Coronary artery (tissue), 2 donors: ENCODE measurements at regions not wholly inside any gene's neighbourhood (a gene's known extent, or its start where the extent isn't known, plus 50 kb on each side); places are given as distances from the start of the nearest gene placed in this dataset.

Experiments used
- DNase-seq: peaks from one replicate; pipeline ENCODE4 v3.0.0-alpha.2; 2017; ENCODE audit warnings: low spot score
- H3K27ac ChIP-seq, 2 donors: fragments of 200-600 bp; sonication (generic); one replicate each; pipeline ENCODE4 v1.5.1; 2016 to 2019
- H3K4me3 ChIP-seq: fragments of 200-600 bp; sonication (generic); 2 replicates; pipeline ENCODE4 v1.5.1; 2016; ENCODE audit warnings: mild to moderate bottlenecking, moderate library complexity
- TF ChIP-seq, protein P1 (sequence below): fragments of 200-600 bp; sonication (generic); IDR thresholded peaks from one replicate; pipeline ENCODE4 v1.5.1; 2019; ENCODE audit warnings: antibody characterized with exemption

DNA sequence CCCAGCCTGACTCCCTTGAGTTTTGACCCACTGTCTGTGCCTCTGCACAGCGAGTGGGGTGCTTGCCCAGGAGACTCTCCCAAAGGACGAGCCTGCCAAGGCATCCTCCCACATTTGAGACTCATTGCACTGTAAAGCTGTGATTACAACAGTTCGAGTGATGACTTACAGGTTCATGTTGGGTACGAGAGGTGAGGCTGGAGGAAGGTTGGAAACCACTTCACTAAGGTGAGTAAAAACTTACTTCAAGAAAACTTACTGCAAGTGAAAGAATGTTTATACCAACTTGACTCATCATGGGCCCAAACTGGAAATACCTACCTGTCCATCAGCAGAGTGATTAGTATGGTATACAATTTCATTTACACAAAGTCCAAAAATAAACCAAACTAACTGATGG is 360.1 kb upstream of the CDH11 start:
- DNase-seq = no peak
- H3K27ac ChIP-seq = no peak overlapping the region
- TF ChIP-seq, protein P1, sequence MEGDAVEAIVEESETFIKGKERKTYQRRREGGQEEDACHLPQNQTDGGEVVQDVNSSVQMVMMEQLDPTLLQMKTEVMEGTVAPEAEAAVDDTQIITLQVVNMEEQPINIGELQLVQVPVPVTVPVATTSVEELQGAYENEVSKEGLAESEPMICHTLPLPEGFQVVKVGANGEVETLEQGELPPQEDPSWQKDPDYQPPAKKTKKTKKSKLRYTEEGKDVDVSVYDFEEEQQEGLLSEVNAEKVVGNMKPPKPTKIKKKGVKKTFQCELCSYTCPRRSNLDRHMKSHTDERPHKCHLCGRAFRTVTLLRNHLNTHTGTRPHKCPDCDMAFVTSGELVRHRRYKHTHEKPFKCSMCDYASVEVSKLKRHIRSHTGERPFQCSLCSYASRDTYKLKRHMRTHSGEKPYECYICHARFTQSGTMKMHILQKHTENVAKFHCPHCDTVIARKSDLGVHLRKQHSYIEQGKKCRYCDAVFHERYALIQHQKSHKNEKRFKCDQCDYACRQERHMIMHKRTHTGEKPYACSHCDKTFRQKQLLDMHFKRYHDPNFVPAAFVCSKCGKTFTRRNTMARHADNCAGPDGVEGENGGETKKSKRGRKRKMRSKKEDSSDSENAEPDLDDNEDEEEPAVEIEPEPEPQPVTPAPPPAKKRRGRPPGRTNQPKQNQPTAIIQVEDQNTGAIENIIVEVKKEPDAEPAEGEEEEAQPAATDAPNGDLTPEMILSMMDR = no peak
- no peak overlapping the region for H3K4me3 ChIP-seq

DNA sequence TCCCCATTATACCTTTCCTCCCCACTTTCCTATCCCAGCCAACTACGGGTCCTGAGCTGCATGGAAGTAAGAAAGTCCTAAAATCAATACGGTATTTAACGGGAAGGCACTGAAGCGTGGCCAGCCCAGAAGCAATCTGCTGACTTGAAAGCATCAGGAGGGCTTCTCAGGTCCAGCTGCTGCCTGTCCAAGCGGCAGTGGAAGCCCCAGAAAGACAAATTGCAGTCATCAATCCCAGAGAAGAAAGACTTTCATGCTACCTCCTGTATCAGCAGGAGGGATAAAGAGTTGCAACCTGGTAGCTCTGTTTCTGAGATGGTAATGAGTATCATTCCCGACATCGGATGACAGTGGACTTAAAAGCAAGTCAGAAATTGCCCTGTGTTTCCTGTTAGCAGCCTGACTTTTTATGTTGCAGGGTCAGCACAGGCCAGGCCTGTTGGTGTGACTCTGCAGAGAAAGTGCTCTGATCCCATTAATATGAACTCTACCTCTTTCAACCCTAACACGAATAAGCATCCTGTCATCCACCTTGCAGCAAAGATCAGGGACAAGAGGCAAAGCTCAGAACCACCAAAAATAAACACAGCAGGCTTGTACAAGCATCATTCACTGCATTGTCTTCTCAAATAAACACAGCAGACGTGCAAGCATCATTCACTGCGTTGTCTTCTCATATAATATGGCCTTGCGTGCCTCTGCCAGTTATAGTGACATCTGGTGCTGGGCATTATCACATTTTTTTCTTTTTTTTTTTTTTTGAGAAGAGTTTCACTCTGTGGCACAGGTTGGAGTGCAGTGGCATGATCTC is 358.6 kb upstream of the CDH11 start:
- Histone ChIP-seq H3K4me3 (no peak overlapping the region), H3K27ac (no peak overlapping the region)
- TF ChIP-seq, protein P1 = no peak
- no peak for DNase-seq

DNA sequence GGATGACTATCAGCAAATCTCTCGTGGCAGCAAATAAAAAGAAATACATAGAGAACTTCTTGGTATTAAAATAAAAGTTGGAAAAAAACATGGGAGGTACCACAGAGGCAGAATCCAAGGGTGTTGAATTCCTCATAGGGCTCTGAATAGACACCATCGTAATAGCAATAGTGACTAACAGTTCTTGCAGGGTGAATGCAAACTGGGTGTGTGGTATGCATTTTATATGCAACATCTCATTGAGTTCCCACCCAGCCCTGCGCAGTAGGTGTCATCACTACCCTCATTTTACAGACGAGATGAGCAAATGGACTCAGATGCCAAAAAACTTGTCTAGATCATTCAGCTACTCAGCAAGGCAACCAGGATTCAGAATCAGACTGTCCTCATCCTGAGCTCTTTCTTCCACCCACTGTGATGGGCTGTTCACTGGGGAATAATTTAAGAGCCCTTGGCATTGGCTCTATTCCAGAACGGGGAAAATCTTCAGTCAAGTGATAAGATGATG is 354.6 kb upstream of the CDH11 start:
- no peak overlapping the region for H3K4me3 ChIP-seq
- no peak overlapping the region for H3K27ac ChIP-seq
- no peak for DNase-seq
- TF ChIP-seq, protein P1 = no peak

DNA sequence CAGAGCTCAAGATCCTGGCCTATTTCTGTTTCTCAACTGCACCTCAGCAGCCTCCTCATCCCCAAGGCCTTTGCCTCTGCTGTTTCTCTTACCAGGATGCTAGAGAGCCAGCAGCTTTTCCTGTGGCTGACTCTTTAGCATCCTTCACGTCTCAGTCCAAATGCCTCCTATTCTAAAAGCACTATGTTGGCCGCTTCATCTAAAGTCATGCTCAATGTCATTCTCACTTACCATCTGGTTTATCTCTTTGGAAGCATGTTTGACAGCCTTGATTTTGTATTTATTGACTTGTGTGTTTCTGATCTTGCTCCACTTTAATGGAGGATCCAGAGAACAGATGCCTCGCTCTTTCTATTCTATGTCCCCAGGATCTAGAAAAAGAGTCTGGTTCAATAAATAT is 351.8 kb upstream of the CDH11 start:
- no peak overlapping the region for H3K27ac ChIP-seq
- no peak for DNase-seq
- TF ChIP-seq, protein P1 = no peak
- H3K4me3 ChIP-seq = no peak overlapping the region

DNA sequence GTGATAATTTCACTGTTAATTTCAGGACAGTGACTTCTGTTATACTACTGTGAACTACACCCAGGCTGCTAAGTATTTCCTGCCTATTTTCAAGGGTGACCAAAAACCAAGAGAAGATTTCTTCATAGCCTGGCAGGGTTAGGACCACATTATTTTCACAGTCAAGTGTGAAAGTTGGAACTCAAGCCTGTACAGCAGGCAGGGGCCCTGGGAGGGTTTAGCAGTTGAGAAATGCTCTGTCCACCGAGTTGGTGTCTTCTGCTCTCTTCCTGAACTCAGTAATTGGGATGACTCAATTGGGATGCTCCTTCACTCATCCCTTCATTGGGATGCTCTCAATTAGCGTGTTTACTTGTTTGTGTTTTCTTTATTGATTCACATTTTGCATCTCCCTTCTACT is 347.3 kb upstream of the CDH11 start:
- no peak for DNase-seq
- Histone ChIP-seq H3K4me3 (no peak overlapping the region), H3K27ac (no peak overlapping the region)
- TF ChIP-seq, protein P1 = no peak

DNA sequence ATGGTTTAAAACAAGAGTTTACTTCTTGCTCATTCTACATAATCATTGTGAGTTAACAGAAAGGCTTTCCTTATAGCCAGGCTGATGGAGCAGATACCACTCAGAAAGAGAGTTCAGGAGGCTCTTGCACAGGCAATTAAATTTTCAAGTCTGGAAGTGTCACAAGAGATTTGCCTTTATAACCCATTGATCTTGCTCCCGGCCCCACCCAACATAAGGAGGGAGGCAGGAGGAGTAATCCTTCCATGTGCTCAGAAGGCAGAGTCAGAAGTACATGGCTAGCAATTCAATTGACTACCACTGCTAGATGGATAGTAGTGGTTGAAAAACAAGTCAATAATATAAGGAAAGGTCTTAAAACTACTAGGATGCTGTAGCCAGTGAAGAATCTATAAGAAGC is 346.3 kb upstream of the CDH11 start:
- H3K4me3 ChIP-seq = no peak overlapping the region
- H3K27ac ChIP-seq = no peak overlapping the region
- TF ChIP-seq, protein P1 = no peak
- no peak for DNase-seq

DNA sequence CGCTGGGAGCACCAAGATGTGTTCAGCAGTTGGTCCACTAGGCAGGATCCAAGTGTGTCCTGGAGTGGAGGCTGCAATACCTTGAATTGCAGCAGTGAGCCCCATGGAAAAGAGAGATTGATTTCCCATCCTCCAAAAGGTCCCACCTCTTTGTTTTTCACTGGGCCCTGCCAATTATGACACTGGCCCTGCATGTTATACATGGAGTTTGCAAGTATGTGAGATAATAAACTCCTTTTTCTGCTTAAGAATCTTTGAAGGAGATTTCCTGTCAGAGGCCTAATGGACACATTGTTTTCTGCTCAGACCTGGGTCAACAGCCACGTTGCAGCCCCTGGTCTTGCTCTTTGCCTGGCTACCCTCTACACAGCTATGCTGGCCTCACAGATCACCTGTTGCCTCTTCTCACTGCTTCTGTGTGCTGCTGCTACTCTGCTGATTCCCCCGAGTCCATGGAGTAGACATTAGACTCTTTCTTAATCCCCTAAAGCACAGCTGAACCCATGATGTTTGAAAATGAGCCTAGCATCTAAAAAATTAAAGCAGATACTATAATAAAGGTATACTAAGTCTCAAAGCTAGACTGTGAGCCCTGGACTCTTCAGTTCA is 341.9 kb upstream of the CDH11 start:
- DNase-seq = no peak
- Histone ChIP-seq H3K4me3 (no peak overlapping the region), H3K27ac (no peak overlapping the region)
- TF ChIP-seq, protein P1 = no peak
